Brain microvascular endothelial cell (primary cell): ENCODE measurements at regions not wholly inside any gene's neighbourhood (a gene's known extent, or its start where the extent isn't known, plus 50 kb on each side); places are given as distances from the start of the nearest gene placed in this dataset.

Experiments used
- DNase-seq: peaks from one replicate; pipeline ENCODE4 v3.0.0-alpha.2; 2020
- H3K27ac ChIP-seq: fragments of 250-450 bp; sonication (Bioruptor Pico); 2 replicates; pipeline ENCODE4 v1.5.1; 2020; ENCODE audit warnings: mild to moderate bottlenecking, moderate library complexity
- H3K27me3 ChIP-seq: fragments of 250-450 bp; sonication (Bioruptor Pico); replicated peaks from 2 replicates; pipeline ENCODE4 v1.5.1; 2020; ENCODE audit warnings: mild to moderate bottlenecking
- H3K36me3 ChIP-seq: fragments of 250-450 bp; sonication (Bioruptor Pico); replicated peaks from 2 replicates; pipeline ENCODE4 v1.5.1; 2020; ENCODE audit warnings: mild to moderate bottlenecking
- H3K4me3 ChIP-seq: 2 replicates; pipeline ENCODE4 v1.5.1; 2011; ENCODE audit warnings: low read depth, mild to moderate bottlenecking, control low read depth, low read length, moderate library complexity
- CTCF ChIP-seq: IDR thresholded peaks from 2 replicates; pipeline ENCODE4 v1.5.1; 2011; ENCODE audit warnings: low read depth, mild to moderate bottlenecking, moderate library complexity, low read length, control low read depth, inconsistent platforms; ENCODE audit errors: missing control alignments
- in situ Hi-C: cut with HindIII; loops from 2 replicates; pipeline ENCODE4 v1.10.0; 2017; ENCODE audit warnings: low sequenced_read_pairs, low pct_ligation_motif_present

DNA sequence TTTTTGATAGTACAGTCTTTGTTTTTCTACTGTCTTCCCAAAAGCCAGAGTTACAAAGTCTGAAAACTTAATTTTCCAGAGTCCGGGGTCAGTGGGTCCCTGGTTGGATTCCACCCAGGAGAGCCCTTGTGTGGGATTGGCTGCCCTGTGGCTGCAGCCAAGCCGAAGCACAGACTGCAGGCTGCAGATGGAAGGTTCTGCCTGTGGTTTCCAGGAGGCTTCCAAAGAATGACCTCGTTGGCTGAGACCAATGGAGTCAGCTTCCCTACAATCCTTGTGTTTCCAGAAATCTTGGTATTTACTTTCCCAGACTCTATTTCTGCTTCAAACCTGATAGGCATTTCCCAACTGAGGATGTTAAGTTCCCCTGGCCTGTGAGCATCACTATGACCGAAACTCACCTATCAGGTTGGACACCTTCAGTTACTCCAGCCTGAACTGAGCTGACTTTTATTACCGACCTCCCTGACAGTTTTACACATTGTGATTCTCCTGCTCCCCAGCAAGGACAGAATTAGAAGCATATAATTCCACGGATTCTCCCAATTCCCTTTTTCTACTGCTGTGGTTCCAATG is 117.5 kb upstream of the CCDC68 start:
- in situ Hi-C loops, result no loop called here
- Histone ChIP-seq H3K36me3 (no peaks in the 10 kb centered on the region), H3K4me3 (no peak overlapping the region), H3K27me3 (no peaks in the 10 kb centered on the region), H3K27ac (no peak overlapping the region)
- TF ChIP-seq CTCF, result no peak
- DNase-seq, result no peak

GRCh38 chr18:55073834-55074233 is 114.6 kb upstream of the CCDC68 start:
- in situ Hi-C loops, result no loop called here
- H3K27ac ChIP-seq, result no peak overlapping the region
- TF ChIP-seq CTCF, result no peak
- no peaks in the 10 kb centered on the region for H3K36me3 ChIP-seq
- no peaks in the 10 kb centered on the region for H3K27me3 ChIP-seq
- DNase-seq, result no peak
- H3K4me3 ChIP-seq, result no peak overlapping the region

DNA sequence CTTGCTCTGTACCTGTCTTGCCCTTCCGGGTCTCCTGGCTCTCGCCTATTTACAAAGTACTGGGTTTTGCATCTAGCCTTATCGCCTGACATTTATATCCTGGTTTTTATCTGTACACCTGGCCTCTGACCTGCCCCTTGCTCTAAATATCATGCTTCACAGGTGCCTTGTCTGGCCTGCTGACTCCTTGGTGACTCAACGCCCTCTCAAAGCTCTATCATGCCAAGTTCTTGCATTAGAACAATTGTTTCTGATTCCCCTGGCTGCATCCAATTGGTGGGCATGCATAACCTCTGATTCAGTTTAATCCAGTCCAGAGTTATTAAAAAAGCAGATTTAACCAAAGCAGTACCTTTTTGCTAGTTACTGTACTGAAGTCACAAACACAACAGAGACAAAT is 113.9 kb upstream of the CCDC68 start:
- Histone ChIP-seq H3K4me3 (no peak overlapping the region), H3K36me3 (no peaks in the 10 kb centered on the region), H3K27ac (no peak overlapping the region), H3K27me3 (no peaks in the 10 kb centered on the region)
- no peak for TF ChIP-seq CTCF
- no peak for DNase-seq
- in situ Hi-C loops, result no loop called here

DNA sequence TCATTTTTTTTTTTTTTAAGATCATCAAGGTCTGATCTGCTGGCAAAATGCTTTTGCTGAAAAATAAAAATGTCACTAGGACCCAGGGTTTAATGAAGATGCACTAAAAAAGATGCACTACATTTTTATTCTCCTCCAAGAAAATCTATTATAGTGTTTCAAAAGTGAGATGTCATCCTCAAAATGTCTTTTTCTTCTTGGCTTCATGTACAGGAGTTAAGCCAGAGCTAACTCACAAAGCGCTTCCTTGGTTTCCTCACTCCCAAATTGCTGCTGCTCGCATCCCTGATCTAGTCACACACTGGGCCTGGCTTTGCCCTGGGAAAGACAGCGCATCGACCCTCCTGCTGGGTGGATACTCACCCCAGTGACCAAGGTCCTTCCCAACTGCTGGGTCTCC is 113.4 kb upstream of the CCDC68 start:
- in situ Hi-C loops, result no loop called here
- no peak for DNase-seq
- H3K36me3 ChIP-seq, result no peaks in the 10 kb centered on the region
- no peak overlapping the region for H3K4me3 ChIP-seq
- no peak overlapping the region for H3K27ac ChIP-seq
- no peak for TF ChIP-seq CTCF
- H3K27me3 ChIP-seq, result no peaks in the 10 kb centered on the region

GRCh38 chr18:55072181-55072580 is 112.9 kb upstream of the CCDC68 start:
- in situ Hi-C loops, result no loop called here
- Histone ChIP-seq H3K27ac (no peak overlapping the region), H3K4me3 (no peak overlapping the region), H3K27me3 (no peaks in the 10 kb centered on the region), H3K36me3 (no peaks in the 10 kb centered on the region)
- no peak for DNase-seq
- no peak for TF ChIP-seq CTCF

DNA sequence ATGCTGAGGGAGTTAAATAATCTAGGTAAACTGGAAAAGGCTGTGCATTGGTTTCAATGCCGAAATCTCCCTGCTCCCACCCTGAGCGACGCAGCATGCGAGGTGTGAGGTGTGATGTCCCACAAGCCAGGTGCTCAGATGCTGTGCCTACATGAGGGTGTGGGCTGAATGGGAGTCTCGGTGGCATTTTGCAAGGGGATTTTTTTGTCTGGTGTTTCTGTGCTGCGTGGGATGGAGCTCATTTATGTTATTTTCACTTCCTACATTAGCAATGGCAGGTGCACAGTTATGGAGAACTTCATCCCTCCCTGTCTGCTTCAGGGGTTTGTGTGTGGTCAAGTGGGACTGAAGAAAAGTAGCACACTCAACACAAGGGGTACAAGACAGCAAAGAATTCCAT is 110.2 kb upstream of the CCDC68 start:
- Histone ChIP-seq H3K4me3 (no peak overlapping the region), H3K27ac (no peak overlapping the region), H3K36me3 (no peaks in the 10 kb centered on the region), H3K27me3 (no peaks in the 10 kb centered on the region)
- in situ Hi-C loops, result no loop called here
- no peak for DNase-seq
- TF ChIP-seq CTCF, result no peak
